T-cell (primary cell): ENCODE measurements at regions not wholly inside any gene's neighbourhood (a gene's known extent, or its start where the extent isn't known, plus 50 kb on each side); places are given as distances from the start of the nearest gene placed in this dataset.

Experiments used
- ATAC-seq, 4 experiments: fragments of 200-7000 bp in 3 of 4; fragments of 150-1000 bp in 1 of 4; cut with Tn5 transposase; replicated peaks in 1 of 4; 1 replicate in 3 of 4; 2 replicates in 1 of 4; pipeline ENCODE4 v1.10.0; 2021; ENCODE audit warnings: moderate library complexity in 3 of 4, mild to moderate bottlenecking in 2 of 4, moderate number of reproducible peaks in 1 of 4
- CTCF ChIA-PET, 2 donors: fragments of 300-600 bp; sonication (Branson Sonifier 250); formaldehyde crosslinking; loops; one replicate each; lab custom pipeline; 2022; ENCODE audit warnings: antibody characterized with exemption in 2 of 2; lab: Charles Lee
- POLR2A ChIA-PET, 2 donors: fragments of 300-600 bp; sonication (Branson Sonifier 250); formaldehyde crosslinking; loops; one replicate each; lab custom pipeline; 2022; ENCODE audit warnings: antibody characterized with exemption in 2 of 2; lab: Charles Lee
- DNase-seq, 35 experiments: peaks; one replicate each; pipeline versions ENCODE4 v3.0.0 to v3.0.0-alpha.2; 2013 to 2023
- H3K27ac ChIP-seq: one replicate; pipeline ENCODE4 v1.5.1; 2013; ENCODE audit warnings: low read length
- H3K27me3 ChIP-seq, 2 experiments: replicated peaks in 1 of 2; 1 replicate in 1 of 2; 2 replicates in 1 of 2; pipeline versions ENCODE4 v1.6.1 to v1.7.0; 2013; ENCODE audit warnings: low read length in 1 of 2, mixed read lengths in 1 of 2; ENCODE audit not compliant: control insufficient read depth in 2 of 2, insufficient read depth in 2 of 2; ENCODE audit errors: extremely low read depth in 1 of 2
- H3K36me3 ChIP-seq, 2 donors: 1 replicate in 1 of 2; 2 replicates in 1 of 2; pipeline versions ENCODE4 v1.6.1 to v1.7.0; 2013; ENCODE audit warnings: low read length in 1 of 2; ENCODE audit not compliant: control insufficient read depth in 2 of 2, insufficient read depth in 1 of 2; ENCODE audit errors: extremely low read depth in 1 of 2
- H3K4me1 ChIP-seq, 2 experiments: 1 replicate in 1 of 2; 2 replicates in 1 of 2; pipeline versions ENCODE4 v1.6.1 to v1.7.0; 2013; ENCODE audit warnings: low read length in 2 of 2, mixed read lengths in 1 of 2; ENCODE audit not compliant: insufficient read depth in 2 of 2, control insufficient read depth in 1 of 2; ENCODE audit errors: extremely low read depth in 1 of 2
- H3K4me3 ChIP-seq, 2 donors: 1 replicate in 1 of 2; 2 replicates in 1 of 2; pipeline versions ENCODE4 v1.5.1 to v1.7.0; 2013; ENCODE audit warnings: mild to moderate bottlenecking in 2 of 2, low read length in 1 of 2, moderate library complexity in 1 of 2; ENCODE audit not compliant: control insufficient read depth in 1 of 2; ENCODE audit errors: extremely low read depth in 1 of 2
- H3K9me3 ChIP-seq: 2 replicates; pipeline ENCODE4 v1.7.0; 2013
- H3K27ac Mint-ChIP-seq, 2 donors: one replicate each; pipeline ENCODE4 v1.8.0; 2020 to 2021; ENCODE audit warnings: mild to moderate bottlenecking in 2 of 2, mixed read lengths in 2 of 2
- H3K27me3 Mint-ChIP-seq, 2 donors: one replicate each; pipeline ENCODE4 v1.8.0; 2021 to 2022; ENCODE audit warnings: mixed read lengths in 2 of 2
- H3K36me3 Mint-ChIP-seq: one replicate; pipeline ENCODE4 v1.8.0; 2021; ENCODE audit warnings: mixed read lengths
- H3K4me1 Mint-ChIP-seq, 3 donors: one replicate each; pipeline ENCODE4 v1.8.0; 2020 to 2022; ENCODE audit warnings: mixed read lengths in 3 of 3, mild to moderate bottlenecking in 1 of 3
- H3K4me3 Mint-ChIP-seq, 3 donors: one replicate each; pipeline ENCODE4 v1.8.0; 2020 to 2022; ENCODE audit warnings: mild to moderate bottlenecking in 3 of 3, mixed read lengths in 3 of 3, moderate library complexity in 3 of 3
- H3K9me3 Mint-ChIP-seq, 3 donors: one replicate each; pipeline ENCODE4 v1.8.0; 2020 to 2022; ENCODE audit warnings: mixed read lengths in 3 of 3
- whole genome bisulfite sequencing: methylation state at CpG from one replicate; pipeline ENCODE4 v1.1.5; 2013; ENCODE audit warnings: missing lambda C conversion rate; ENCODE audit not compliant: insufficient coverage; 5-methylcytosine and 5-hydroxymethylcytosine counted together

DNA sequence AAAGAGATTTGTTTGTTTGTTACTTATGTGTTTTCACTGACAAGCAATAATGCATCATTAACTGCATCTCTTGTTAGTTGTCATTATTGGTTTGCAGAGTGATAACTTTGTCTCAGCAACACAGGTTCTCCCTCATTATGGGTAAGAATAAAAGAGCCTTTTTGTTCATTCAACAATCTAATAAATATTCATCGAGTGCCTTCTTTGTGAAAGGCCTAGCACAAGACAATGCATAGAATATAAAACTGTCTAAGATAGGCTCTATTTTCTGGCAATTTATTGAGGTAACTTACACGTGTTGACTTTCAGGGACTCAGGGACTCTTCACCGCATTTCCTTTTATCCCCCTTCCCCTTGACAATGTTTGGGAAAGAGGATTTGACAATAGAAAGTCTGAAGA lies 95.5 kb upstream of the KRR1 start:
- ATAC-seq (no peak), DNase-seq (no peak)
- CTCF ChIA-PET, result no interaction called here
- no CpG with 5 or more reads among the region's 3 CpGs for WGBS
- Mint-ChIP-seq H3K27ac (no peak overlapping the region), H3K4me1 (no peaks in the 10 kb centered on the region), H3K9me3 (no peaks in the 10 kb centered on the region), H3K27me3 (peaks cover 5 to 11% of the 10 kb centered on the region in 2 donors), H3K4me3 (no peak overlapping the region), H3K36me3 (no peaks in the 10 kb centered on the region)
- H3K36me3 ChIP-seq, result no peaks in the 10 kb centered on the region
- H3K27ac ChIP-seq, result no peak overlapping the region
- POLR2A ChIA-PET, result no interaction called here
- no peaks in the 10 kb centered on the region for H3K9me3 ChIP-seq
- no peaks in the 10 kb centered on the region for H3K4me1 ChIP-seq
- no peak overlapping the region for H3K4me3 ChIP-seq
- H3K27me3 ChIP-seq, result no peaks in the 10 kb centered on the region

DNA sequence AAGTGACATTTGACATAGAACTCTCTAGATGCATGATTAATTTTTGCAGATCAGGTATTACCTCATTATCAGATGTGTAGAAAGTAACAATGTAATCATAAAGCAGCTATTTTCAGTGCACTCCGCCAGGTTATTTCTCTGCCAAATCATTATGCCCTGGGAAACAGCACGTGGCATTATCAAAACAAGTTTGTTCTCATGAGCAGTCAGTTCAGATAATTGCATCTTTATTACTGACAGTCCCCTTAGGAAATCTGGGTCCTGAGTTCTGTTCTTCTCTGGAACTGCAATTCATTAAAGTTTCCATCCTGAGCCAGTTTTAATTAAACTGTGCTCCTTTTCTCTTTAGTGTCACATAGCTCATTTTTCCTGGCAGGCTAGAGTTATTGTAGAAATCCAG lies 94.7 kb upstream of the KRR1 start:
- no peaks in the 10 kb centered on the region for H3K4me1 Mint-ChIP-seq
- 86% methylated on average over 2 of the region's 2 CpGs for WGBS
- Histone ChIP-seq H3K4me3 (no peak overlapping the region), H3K27ac (no peak overlapping the region), H3K36me3 (no peaks in the 10 kb centered on the region), H3K27me3 (no peaks in the 10 kb centered on the region), H3K4me1 (no peaks in the 10 kb centered on the region), H3K9me3 (no peaks in the 10 kb centered on the region)
- ChIA-PET CTCF (no interaction called here), POLR2A (no interaction called here)
- no peak for DNase-seq
- H3K4me3 Mint-ChIP-seq, result no peak overlapping the region
- H3K36me3 Mint-ChIP-seq, result no peaks in the 10 kb centered on the region
- no peak for ATAC-seq
- no peaks in the 10 kb centered on the region for H3K9me3 Mint-ChIP-seq
- no peak overlapping the region for H3K27ac Mint-ChIP-seq
- peaks cover 3 to 11% of the 10 kb centered on the region in 2 donors for H3K27me3 Mint-ChIP-seq

DNA sequence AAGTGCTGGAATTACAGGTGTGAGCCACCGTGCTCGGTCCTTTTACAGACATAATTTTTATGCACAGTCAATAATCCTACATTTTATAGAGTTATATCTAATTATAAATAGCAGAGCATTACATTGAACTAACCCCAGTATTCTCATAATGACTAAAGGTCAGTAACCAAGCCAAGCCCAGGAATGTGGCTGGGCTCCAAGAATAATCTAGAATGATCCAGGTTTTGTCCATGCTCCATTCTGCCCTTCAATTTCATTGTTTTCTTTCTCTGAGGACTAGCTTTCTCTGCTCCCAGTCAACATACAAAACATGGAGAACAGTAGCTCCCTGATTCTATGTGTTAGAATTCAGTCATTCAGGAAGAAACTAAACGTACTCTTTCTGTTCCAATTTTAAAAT lies 92.1 kb upstream of the KRR1 start:
- H3K4me1 Mint-ChIP-seq, result no peaks in the 10 kb centered on the region
- ATAC-seq (no peak), DNase-seq (no peak)
- H3K9me3 Mint-ChIP-seq, result no peaks in the 10 kb centered on the region
- Histone ChIP-seq H3K4me3 (no peak overlapping the region), H3K27me3 (no peaks in the 10 kb centered on the region), H3K36me3 (no peaks in the 10 kb centered on the region), H3K9me3 (no peaks in the 10 kb centered on the region), H3K27ac (no peak overlapping the region), H3K4me1 (no peaks in the 10 kb centered on the region)
- ChIA-PET CTCF (no interaction called here), POLR2A (no interaction called here)
- peaks cover 0 to 11% of the 10 kb centered on the region in 2 donors for H3K27me3 Mint-ChIP-seq
- H3K4me3 Mint-ChIP-seq, result no peak overlapping the region
- H3K36me3 Mint-ChIP-seq, result no peaks in the 10 kb centered on the region
- H3K27ac Mint-ChIP-seq, result no peak overlapping the region
- WGBS, result no CpG with 5 or more reads among the region's 3 CpGs

DNA sequence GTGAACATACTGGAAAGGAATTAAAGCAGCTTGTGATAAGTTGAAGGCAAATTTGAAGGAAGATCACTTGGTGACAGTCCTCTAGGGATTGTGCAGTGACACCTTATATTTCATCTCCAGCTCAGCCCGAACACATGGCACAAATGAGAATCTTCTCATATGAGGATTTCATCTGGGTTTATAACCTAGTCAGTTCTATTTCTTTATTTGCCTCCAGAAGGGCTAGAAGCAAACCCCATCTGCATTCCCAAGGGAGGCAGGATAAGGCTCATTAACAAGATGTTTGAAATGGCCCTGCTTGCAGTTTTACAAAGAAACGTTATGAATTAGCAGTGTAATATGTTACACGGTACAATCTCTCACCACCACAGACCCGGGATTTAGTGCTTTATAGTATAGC lies 90.7 kb upstream of the KRR1 start:
- H3K9me3 Mint-ChIP-seq, result no peaks in the 10 kb centered on the region
- no peak for ATAC-seq
- Histone ChIP-seq H3K27ac (no peak overlapping the region), H3K4me1 (no peaks in the 10 kb centered on the region), H3K9me3 (no peaks in the 10 kb centered on the region), H3K4me3 (no peak overlapping the region), H3K36me3 (no peaks in the 10 kb centered on the region), H3K27me3 (no peaks in the 10 kb centered on the region)
- POLR2A ChIA-PET, result no interaction called here
- H3K27me3 Mint-ChIP-seq, result peaks cover 2 to 10% of the 10 kb centered on the region in 2 donors
- H3K27ac Mint-ChIP-seq, result no peak overlapping the region
- CTCF ChIA-PET, result interaction anchor here in 1 of 2 donors (0.6 kb wide), 1 partner anchor 193 kb away, joined by 3 read pairs; no protein-coding TSS in a partner anchor
- no CpG with 5 or more reads among the region's 4 CpGs for WGBS
- H3K4me1 Mint-ChIP-seq, result no peaks in the 10 kb centered on the region
- H3K36me3 Mint-ChIP-seq, result no peaks in the 10 kb centered on the region
- no peak for DNase-seq
- no peak overlapping the region for H3K4me3 Mint-ChIP-seq

DNA sequence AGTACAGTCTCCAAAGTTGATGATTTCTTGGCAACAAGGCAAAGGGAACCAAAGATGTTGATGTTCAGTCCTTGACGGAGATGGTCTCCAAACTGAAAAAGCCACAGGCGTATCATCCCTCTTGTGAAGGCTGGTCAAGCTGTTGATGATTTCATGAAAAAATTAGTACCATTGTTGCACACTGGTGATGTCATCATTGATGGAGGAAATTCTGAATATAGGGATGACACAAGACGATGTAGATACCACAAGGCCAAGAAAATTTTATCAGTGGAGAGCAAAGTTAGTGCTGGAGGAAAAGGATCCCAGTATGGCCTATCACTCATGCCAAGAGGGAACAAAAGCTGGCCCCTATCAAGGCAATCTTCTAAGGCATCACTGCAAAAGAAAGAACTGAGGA lies 88.7 kb upstream of the KRR1 start:
- Histone ChIP-seq H3K4me1 (no peaks in the 10 kb centered on the region), H3K9me3 (no peaks in the 10 kb centered on the region), H3K27me3 (no peaks in the 10 kb centered on the region), H3K27ac (no peak overlapping the region), H3K36me3 (no peaks in the 10 kb centered on the region), H3K4me3 (no peak overlapping the region)
- ATAC-seq, result no peak
- no peak overlapping the region for H3K4me3 Mint-ChIP-seq
- no peaks in the 10 kb centered on the region for H3K9me3 Mint-ChIP-seq
- no peak for DNase-seq
- no peaks in the 10 kb centered on the region for H3K4me1 Mint-ChIP-seq
- ChIA-PET CTCF (no interaction called here), POLR2A (no interaction called here)
- no peaks in the 10 kb centered on the region for H3K36me3 Mint-ChIP-seq
- H3K27me3 Mint-ChIP-seq, result peaks cover 2 to 5% of the 10 kb centered on the region in 2 donors
- H3K27ac Mint-ChIP-seq, result no peak overlapping the region
- WGBS, result 88% methylated on average over 3 of the region's 3 CpGs

DNA sequence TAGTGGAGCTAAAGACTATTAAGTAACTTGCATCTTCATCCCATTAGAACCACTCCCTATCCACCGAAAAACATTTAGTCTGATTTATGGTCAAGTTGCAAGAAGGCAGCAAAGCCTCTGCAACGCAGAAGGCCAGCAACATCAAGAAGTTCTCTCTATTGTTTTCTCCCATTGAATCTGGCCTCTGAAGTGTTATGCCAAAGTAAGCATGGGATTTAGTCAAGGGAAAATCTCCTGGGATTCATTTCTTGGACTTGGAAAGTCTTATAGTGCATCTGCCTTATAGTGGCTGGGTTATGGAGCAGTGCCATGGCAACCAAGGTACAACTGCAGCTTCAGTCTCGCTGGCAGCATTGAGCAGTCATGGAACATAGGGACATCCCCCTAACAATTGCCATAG lies 87.7 kb upstream of the KRR1 start:
- no peaks in the 10 kb centered on the region for H3K36me3 Mint-ChIP-seq
- peaks cover 2 to 3% of the 10 kb centered on the region in 2 donors for H3K27me3 Mint-ChIP-seq
- no peak overlapping the region for H3K27ac Mint-ChIP-seq
- Histone ChIP-seq H3K36me3 (no peaks in the 10 kb centered on the region), H3K27ac (no peak overlapping the region), H3K4me3 (no peak overlapping the region), H3K27me3 (no peaks in the 10 kb centered on the region), H3K9me3 (no peaks in the 10 kb centered on the region), H3K4me1 (no peaks in the 10 kb centered on the region)
- no peak overlapping the region for H3K4me3 Mint-ChIP-seq
- H3K9me3 Mint-ChIP-seq, result peaks cover 0 to 4% (median 0%) of the 10 kb centered on the region in 3 donors
- CTCF ChIA-PET, result no interaction called here
- POLR2A ChIA-PET, result no interaction called here
- WGBS, result no CpG with 5 or more reads among the region's 3 CpGs
- no peaks in the 10 kb centered on the region for H3K4me1 Mint-ChIP-seq
- DNase-seq, result no peak
- ATAC-seq, result no peak

DNA sequence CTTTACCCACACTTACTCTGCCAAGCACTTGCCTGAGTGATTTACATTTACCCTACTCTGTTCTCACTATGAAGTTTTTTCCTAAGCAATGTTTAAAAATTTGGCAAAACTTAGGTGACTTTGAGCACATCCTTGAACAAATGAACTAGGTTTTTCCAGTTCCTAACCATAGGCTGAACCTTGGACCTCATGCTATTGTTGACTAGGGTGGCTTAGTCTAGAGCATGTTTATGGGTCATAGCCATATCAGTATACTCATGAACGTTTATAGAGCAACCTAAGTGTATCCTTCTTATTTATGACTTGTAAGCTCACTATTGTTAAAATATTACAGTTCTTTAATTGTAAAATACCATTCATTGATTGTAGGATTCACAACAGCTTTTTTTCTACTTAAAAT lies 85.0 kb upstream of the KRR1 start:
- WGBS, result no CpG with 5 or more reads among the region's 1 CpG
- ChIA-PET CTCF (no interaction called here), POLR2A (no interaction called here)
- H3K4me3 Mint-ChIP-seq, result no peak overlapping the region
- no peaks in the 10 kb centered on the region for H3K9me3 ChIP-seq
- H3K4me1 Mint-ChIP-seq, result no peaks in the 10 kb centered on the region
- no peak overlapping the region for H3K27ac Mint-ChIP-seq
- H3K4me1 ChIP-seq, result no peaks in the 10 kb centered on the region
- peaks cover 0 to 4% (median 0%) of the 10 kb centered on the region in 3 donors for H3K9me3 Mint-ChIP-seq
- H3K36me3 ChIP-seq, result no peaks in the 10 kb centered on the region
- no peak for ATAC-seq
- H3K27me3 ChIP-seq, result no peaks in the 10 kb centered on the region
- no peak for DNase-seq
- H3K4me3 ChIP-seq, result no peak overlapping the region
- peaks cover 2 to 14% of the 10 kb centered on the region in 2 donors for H3K27me3 Mint-ChIP-seq
- no peaks in the 10 kb centered on the region for H3K36me3 Mint-ChIP-seq
- no peak overlapping the region for H3K27ac ChIP-seq
